ENCODE measurements at regions not wholly inside any gene's neighbourhood (a gene's known extent, or its start where the extent isn't known, plus 50 kb on each side); places are given as distances from the start of the nearest gene placed in this dataset.

DNA sequence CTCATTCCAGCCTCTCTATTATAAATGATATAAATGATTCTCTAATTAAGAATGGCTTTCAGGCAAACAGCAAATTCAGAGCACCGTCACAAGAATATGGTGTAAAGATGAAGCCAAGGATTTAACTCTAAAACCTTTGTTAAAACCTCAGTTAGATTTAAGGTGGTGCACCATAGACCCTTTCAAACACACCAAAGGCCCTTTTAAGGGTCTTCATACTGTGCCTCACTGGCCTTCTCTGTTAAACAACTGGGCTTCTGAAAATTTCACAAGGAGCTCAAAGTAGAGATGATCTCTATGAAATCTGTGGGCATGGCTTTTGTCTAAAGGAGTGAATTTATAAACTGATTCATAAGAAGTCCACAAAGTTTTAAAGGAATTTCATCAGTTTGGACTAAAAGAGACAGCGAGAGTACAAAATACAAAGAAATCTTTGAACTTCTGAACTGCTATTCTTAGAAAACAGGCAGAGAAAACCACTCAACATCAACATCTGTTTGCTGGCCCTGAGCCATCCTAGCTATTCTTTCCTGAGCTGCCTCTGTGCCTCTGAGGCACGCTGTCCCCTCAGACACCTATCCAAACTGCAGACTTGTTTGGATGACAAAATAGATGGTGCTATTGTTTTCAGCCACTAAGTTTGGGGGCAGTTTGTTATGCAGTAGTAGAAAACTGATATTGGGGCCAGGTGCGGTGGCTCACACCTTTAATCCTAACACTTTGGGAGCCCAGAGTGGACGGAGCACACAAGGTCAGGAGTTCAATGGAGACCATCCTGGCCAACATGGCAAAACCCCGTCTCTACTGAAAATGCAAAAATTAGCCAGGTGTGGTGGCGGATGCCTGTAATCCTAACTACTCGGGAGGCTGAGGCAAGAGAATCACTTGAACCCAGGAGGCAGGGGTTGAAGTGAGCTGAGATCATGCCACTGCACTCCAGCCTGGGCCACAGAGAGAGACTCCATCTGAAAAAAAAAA is 72.9 kb upstream of the MYCN start:
- no peak for DNase-seq (ENCODE audit: low read depth)
- TF ChIP-seq, protein P1, sequence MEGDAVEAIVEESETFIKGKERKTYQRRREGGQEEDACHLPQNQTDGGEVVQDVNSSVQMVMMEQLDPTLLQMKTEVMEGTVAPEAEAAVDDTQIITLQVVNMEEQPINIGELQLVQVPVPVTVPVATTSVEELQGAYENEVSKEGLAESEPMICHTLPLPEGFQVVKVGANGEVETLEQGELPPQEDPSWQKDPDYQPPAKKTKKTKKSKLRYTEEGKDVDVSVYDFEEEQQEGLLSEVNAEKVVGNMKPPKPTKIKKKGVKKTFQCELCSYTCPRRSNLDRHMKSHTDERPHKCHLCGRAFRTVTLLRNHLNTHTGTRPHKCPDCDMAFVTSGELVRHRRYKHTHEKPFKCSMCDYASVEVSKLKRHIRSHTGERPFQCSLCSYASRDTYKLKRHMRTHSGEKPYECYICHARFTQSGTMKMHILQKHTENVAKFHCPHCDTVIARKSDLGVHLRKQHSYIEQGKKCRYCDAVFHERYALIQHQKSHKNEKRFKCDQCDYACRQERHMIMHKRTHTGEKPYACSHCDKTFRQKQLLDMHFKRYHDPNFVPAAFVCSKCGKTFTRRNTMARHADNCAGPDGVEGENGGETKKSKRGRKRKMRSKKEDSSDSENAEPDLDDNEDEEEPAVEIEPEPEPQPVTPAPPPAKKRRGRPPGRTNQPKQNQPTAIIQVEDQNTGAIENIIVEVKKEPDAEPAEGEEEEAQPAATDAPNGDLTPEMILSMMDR (IDR thresholded peaks at IDR 0.05; ENCODE audit: control insufficient read depth, extremely low read depth, insufficient read depth) = no peak
- H3K4me3 ChIP-seq (ENCODE audit: low read depth, low read length) = no peak overlapping the region

- DNase-seq (ENCODE audit: low read depth) = no peak
- TF ChIP-seq, protein P1 (IDR thresholded peaks at IDR 0.05; ENCODE audit: control insufficient read depth, extremely low read depth, insufficient read depth) = no peak
- H3K4me3 ChIP-seq (ENCODE audit: low read depth, low read length) = no peak overlapping the region
Measured at GRCh38 chr2:15868186-15868585, 72.2 kb upstream of the MYCN start.

- H3K4me3 ChIP-seq (ENCODE audit: low read depth, low read length) = no peak overlapping the region
- no peak for DNase-seq (ENCODE audit: low read depth)
- TF ChIP-seq, protein P1 (IDR thresholded peaks at IDR 0.05; ENCODE audit: control insufficient read depth, extremely low read depth, insufficient read depth) = no peak
Measured at GRCh38 chr2:15868704-15869103, 71.6 kb upstream of the MYCN start.

GRCh38 chr2:15869396-15869795 is 71.0 kb upstream of the MYCN start:
- no peak for DNase-seq (ENCODE audit: low read depth)
- TF ChIP-seq, protein P1 (IDR thresholded peaks at IDR 0.05; ENCODE audit: control insufficient read depth, extremely low read depth, insufficient read depth) = no peak

DNA sequence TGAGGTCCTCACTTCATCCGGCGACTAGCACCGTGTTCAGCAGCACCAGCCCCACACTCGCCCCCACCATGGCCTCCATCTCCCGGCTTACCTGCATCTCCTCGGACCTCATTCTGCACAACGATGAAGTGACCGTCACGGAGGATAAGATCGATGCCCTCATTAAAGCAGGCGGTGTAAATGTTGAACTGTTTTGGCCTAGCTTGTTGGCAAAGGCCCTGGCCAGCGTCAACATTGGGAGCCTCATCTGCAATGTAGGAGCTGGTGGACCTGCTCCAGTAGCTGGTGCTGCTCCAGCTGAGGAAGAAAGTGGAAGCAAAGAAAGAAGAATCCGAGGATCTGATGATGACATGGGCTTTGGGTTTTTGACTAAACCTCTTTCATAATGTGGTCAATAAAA is 70.5 kb upstream of the MYCN start:
- TF ChIP-seq, protein P1 (IDR thresholded peaks at IDR 0.05; ENCODE audit: control insufficient read depth, extremely low read depth, insufficient read depth) = no peak
- DNase-seq (ENCODE audit: low read depth) = no peak
- no peak overlapping the region for H3K4me3 ChIP-seq (ENCODE audit: low read depth, low read length)

More at GRCh38 chr2:15869396-15869795, 71.0 kb upstream of the MYCN start:
- H3K4me3 ChIP-seq (ENCODE audit: low read depth, low read length) = no peak overlapping the region

DNA sequence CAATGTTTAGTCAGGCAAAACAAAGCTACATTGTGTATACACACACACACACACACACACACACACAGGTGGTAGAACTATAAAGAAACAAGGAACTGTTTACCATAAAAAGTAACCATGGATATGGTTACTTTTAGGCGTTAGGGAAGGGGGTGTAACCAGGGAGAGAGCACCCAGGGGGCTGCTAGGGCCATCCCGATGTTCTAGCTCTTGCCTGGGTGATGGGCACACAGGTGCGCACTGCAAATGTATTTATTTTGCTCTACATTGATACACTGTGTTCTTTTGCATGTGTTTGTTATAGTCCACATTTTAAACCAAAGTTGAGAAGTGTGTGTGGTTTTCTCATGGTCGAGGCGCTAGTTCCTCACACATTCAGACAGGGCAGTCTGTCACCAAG is 69.8 kb upstream of the MYCN start:
- no peak for DNase-seq (ENCODE audit: low read depth)
- H3K4me3 ChIP-seq (ENCODE audit: low read depth, low read length) = no peak overlapping the region
- TF ChIP-seq, protein P1 (IDR thresholded peaks at IDR 0.05; ENCODE audit: control insufficient read depth, extremely low read depth, insufficient read depth) = no peak

All from LNCaP clone FGC (cell line).